ENCODE measurements at regions not wholly inside any gene's neighbourhood (a gene's known extent, or its start where the extent isn't known, plus 50 kb on each side); places are given as distances from the start of the nearest gene placed in this dataset.

DNA sequence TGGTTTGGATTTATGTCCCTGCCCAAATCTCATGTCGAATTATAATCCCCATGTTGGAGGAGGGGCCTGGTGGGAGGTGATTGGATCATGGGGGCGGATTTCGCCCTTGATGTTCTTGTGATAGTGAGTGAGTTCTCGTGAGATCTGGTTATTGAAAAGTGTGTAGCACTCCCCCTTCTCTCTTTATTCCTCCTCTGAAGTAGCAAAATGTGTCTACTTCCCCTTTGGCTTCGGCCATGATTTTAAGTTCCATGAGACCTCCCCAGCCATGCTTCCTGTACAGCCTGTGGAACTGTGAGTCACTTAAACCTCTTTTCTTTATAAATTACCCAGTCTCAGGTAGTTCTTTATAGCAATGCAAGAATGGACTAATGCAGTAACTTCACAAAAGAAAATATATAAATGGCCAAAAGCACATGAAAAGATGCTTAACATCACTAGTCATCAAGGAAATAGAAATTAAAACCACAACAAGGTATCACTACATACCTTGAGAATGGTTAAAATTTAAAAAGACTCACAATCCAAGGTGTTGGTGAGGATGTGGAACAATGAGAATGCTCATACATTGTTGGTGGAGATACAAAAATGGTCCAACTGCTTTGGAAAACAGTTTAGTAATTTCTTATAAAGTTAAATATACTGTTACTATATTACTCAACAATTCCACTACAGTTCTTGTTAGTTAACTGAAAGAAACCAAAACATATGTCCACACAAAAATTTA lies 218.7 kb downstream of the SNX10 start:
- no peak for TF ChIP-seq POLR2A (IDR thresholded peaks at IDR 0.05)
- TF ChIP-seq, protein P1, sequence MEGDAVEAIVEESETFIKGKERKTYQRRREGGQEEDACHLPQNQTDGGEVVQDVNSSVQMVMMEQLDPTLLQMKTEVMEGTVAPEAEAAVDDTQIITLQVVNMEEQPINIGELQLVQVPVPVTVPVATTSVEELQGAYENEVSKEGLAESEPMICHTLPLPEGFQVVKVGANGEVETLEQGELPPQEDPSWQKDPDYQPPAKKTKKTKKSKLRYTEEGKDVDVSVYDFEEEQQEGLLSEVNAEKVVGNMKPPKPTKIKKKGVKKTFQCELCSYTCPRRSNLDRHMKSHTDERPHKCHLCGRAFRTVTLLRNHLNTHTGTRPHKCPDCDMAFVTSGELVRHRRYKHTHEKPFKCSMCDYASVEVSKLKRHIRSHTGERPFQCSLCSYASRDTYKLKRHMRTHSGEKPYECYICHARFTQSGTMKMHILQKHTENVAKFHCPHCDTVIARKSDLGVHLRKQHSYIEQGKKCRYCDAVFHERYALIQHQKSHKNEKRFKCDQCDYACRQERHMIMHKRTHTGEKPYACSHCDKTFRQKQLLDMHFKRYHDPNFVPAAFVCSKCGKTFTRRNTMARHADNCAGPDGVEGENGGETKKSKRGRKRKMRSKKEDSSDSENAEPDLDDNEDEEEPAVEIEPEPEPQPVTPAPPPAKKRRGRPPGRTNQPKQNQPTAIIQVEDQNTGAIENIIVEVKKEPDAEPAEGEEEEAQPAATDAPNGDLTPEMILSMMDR (IDR thresholded peaks at IDR 0.05), result no peak
- no peak for TF ChIP-seq POLR2AphosphoS5 (IDR thresholded peaks at IDR 0.05; ENCODE audit: insufficient read depth in 1 of 2, low read depth in 1 of 2)

Measured in vagina (tissue), 2 donors.